ENCODE measurements at regions not wholly inside any gene's neighbourhood (a gene's known extent, or its start where the extent isn't known, plus 50 kb on each side); places are given as distances from the start of the nearest gene placed in this dataset.

DNA sequence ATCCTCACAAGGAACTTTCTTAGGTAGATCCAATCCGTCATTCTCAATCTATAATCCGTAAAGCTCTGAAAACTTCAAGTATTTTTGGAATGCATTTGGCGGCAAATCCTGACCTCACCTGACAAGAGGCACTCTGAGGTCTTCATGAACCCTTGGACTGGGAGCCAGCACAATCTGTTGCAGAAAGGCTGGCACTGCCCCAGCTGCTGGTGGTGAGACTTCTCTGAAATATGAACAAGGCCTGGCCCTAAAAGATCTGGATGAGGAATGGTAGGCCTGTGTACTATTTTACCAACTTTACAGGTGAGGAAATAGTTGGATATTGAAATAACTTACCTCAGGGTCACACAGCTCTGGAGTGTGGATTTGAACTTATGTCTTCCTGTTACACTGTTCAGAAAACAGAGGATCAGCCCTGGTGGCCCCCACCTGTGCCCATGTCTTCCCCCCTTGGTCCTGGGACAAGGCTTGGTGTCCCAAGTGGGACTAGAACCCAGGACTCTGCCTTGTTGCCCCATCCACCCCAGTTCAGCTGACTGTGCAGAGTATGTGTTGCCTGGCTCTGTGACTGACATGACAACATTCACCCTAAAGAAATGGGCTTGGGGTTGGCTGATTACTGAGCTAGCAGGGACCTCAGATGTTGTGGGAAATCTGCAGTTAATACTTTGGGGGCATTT lies 471.4 kb downstream of the MN1 start:
- TF ChIP-seq, protein P1, sequence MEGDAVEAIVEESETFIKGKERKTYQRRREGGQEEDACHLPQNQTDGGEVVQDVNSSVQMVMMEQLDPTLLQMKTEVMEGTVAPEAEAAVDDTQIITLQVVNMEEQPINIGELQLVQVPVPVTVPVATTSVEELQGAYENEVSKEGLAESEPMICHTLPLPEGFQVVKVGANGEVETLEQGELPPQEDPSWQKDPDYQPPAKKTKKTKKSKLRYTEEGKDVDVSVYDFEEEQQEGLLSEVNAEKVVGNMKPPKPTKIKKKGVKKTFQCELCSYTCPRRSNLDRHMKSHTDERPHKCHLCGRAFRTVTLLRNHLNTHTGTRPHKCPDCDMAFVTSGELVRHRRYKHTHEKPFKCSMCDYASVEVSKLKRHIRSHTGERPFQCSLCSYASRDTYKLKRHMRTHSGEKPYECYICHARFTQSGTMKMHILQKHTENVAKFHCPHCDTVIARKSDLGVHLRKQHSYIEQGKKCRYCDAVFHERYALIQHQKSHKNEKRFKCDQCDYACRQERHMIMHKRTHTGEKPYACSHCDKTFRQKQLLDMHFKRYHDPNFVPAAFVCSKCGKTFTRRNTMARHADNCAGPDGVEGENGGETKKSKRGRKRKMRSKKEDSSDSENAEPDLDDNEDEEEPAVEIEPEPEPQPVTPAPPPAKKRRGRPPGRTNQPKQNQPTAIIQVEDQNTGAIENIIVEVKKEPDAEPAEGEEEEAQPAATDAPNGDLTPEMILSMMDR (IDR thresholded peaks at IDR 0.05) = no peak
- no peak for TF ChIP-seq POLR2A (IDR thresholded peaks at IDR 0.05)

Measured in Peyer's patch (tissue), 4 donors.